Endothelial cell of umbilical vein (primary cell): ENCODE measurements at regions not wholly inside any gene's neighbourhood (a gene's known extent, or its start where the extent isn't known, plus 50 kb on each side); places are given as distances from the start of the nearest gene placed in this dataset.

ENCODE experiments used
- BruUV-seq: library from RNA; stranded (reverse); fragments of 400-500 nt; replicated peaks from 2 replicates; lab custom pipeline; 2021; lab: Mats Ljungman, UMichigan
- CTCF ChIA-PET: fragments of 300-600, 350-600 bp; sonication (Branson Sonifier 250); formaldehyde crosslinking; loops from one replicate; lab custom pipeline; 2021; ENCODE audit warnings: antibody characterized with exemption, inconsistent platforms; lab: Charles Lee
- POLR2A ChIA-PET: fragments of 300-600, 350-600 bp; sonication (Branson Sonifier 250); formaldehyde crosslinking; loops from one replicate; lab custom pipeline; 2021; ENCODE audit warnings: antibody characterized with exemption, inconsistent platforms; lab: Charles Lee
- DNase-seq: peaks from one replicate; pipeline ENCODE4 v3.0.0-alpha.2; 2011; ENCODE audit warnings: low read depth, low spot score
- FAIRE-seq: peaks from 2 replicates; lab custom pipeline; 2011; peaks lifted over from hg19 to GRCh38; lab: Jason Lieb, UNC
- H2AFZ ChIP-seq: 2 replicates; pipeline ENCODE4 v1.6.0; 2012; ENCODE audit warnings: low read depth, low read length, control low read depth, inconsistent platforms
- H3K27ac ChIP-seq: 2 replicates; pipeline ENCODE4 v1.5.1; 2011; ENCODE audit warnings: low read depth, mild to moderate bottlenecking, control low read depth, low read length, moderate library complexity; ENCODE audit not compliant: insufficient read depth
- H3K27me3 ChIP-seq, 2 experiments: 2 replicates each; pipeline versions ENCODE4 v1.6.0 to v1.6.1; 2011; ENCODE audit warnings: low read length in 2 of 2, mixed read lengths in 1 of 2; ENCODE audit not compliant: control insufficient read depth in 2 of 2, insufficient read depth in 2 of 2
- H3K36me3 ChIP-seq, 2 experiments: 2 replicates in 1 of 2; 3 replicates in 1 of 2; pipeline ENCODE4 v1.5.1; 2011; ENCODE audit warnings: low read length in 2 of 2, mild to moderate bottlenecking in 1 of 2, moderate library complexity in 1 of 2; ENCODE audit not compliant: control insufficient read depth in 2 of 2, insufficient read depth in 2 of 2; ENCODE audit errors: extremely low read depth in 1 of 2
- H3K4me1 ChIP-seq: 3 replicates; pipeline ENCODE4 v1.5.1; 2011; ENCODE audit warnings: mild to moderate bottlenecking, low read length; ENCODE audit not compliant: control insufficient read depth, insufficient read depth; ENCODE audit errors: extremely low read depth
- H3K4me2 ChIP-seq: 2 replicates; pipeline ENCODE4 v1.6.1; 2011; ENCODE audit warnings: low read length, control low read depth, mixed read lengths; ENCODE audit not compliant: insufficient read depth
- H3K4me3 ChIP-seq, 3 experiments: fragments of 200-600 bp in 1 of 3; sonication (generic), shearing (Covaris generic) in 1 of 3; replicated peaks in 1 of 3; 2 replicates each; pipeline ENCODE4 v1.5.1; 2011 to 2016; ENCODE audit warnings: control low read depth in 3 of 3, low read length in 3 of 3, mild to moderate bottlenecking in 2 of 3, inconsistent platforms in 1 of 3, low read depth in 1 of 3, moderate library complexity in 1 of 3; ENCODE audit not compliant: insufficient read depth in 1 of 3
- H3K79me2 ChIP-seq: 2 replicates; pipeline ENCODE4 v1.6.0; 2012; ENCODE audit warnings: low read length, inconsistent platforms; ENCODE audit not compliant: control insufficient read depth, insufficient read depth
- H3K9ac ChIP-seq: replicated peaks from 2 replicates; pipeline ENCODE3; 2011; ENCODE audit warnings: low read length, control low read depth; ENCODE audit not compliant: insufficient read depth; ENCODE audit errors: extremely low read depth
- H3K9me1 ChIP-seq: replicated peaks from 3 replicates; pipeline ENCODE4 v1.6.0; 2011; ENCODE audit warnings: mild to moderate bottlenecking, low read length; ENCODE audit not compliant: control insufficient read depth, insufficient read depth; ENCODE audit errors: extremely low read depth
- H3K9me3 ChIP-seq: replicated peaks from 2 replicates; pipeline ENCODE4 v1.5.1; 2012; ENCODE audit warnings: low read length, inconsistent platforms; ENCODE audit not compliant: control insufficient read depth, insufficient read depth
- H4K20me1 ChIP-seq: replicated peaks from 2 replicates; pipeline ENCODE3; 2011; ENCODE audit warnings: mild to moderate bottlenecking, low read length; ENCODE audit not compliant: control insufficient read depth, insufficient read depth; ENCODE audit errors: extremely low read depth
- CTCF ChIP-seq, 2 donors: IDR thresholded peaks; 1 replicate in 1 of 2; 2 replicates in 1 of 2; pipeline ENCODE4 v1.5.1; 2011; ENCODE audit warnings: low read length in 2 of 2, mild to moderate bottlenecking in 2 of 2, moderate library complexity in 2 of 2, control low read depth in 1 of 2, inconsistent platforms in 1 of 2, low read depth in 1 of 2; ENCODE audit not compliant: insufficient read depth in 1 of 2; ENCODE audit errors: extremely low read depth in 1 of 2
- EZH2 ChIP-seq: IDR thresholded peaks from 2 replicates; pipeline ENCODE4 v1.6.1; 2012; ENCODE audit warnings: borderline replicate concordance, low read depth, mild to moderate bottlenecking, moderate library complexity, low read length, inconsistent platforms; ENCODE audit not compliant: severe bottlenecking
- FOS ChIP-seq: IDR thresholded peaks from 2 replicates; pipeline ENCODE4 v1.6.1; 2011; ENCODE audit warnings: mild to moderate bottlenecking, low read length, moderate library complexity, borderline replicate concordance; ENCODE audit not compliant: insufficient read depth
- GATA2 ChIP-seq: IDR thresholded peaks from 2 replicates; pipeline ENCODE4 v1.7.0; 2011; ENCODE audit warnings: low read depth, mild to moderate bottlenecking, moderate library complexity, mixed read lengths, low read length; ENCODE audit not compliant: insufficient read length, insufficient read depth
- JUN ChIP-seq: IDR thresholded peaks from 2 replicates; pipeline ENCODE4 v1.6.1; 2011; ENCODE audit warnings: borderline replicate concordance, low read depth; ENCODE audit not compliant: insufficient read length, insufficient read depth
- MAX ChIP-seq: IDR thresholded peaks from 2 replicates; pipeline ENCODE4 v1.6.1; 2011; ENCODE audit not compliant: insufficient read depth, insufficient read length
- MYC ChIP-seq: IDR thresholded peaks from one replicate; pipeline ENCODE4 v1.6.1; 2011; ENCODE audit warnings: mild to moderate bottlenecking, low read depth, low read length
- POLR2A ChIP-seq: IDR thresholded peaks from 2 replicates; pipeline ENCODE4 v1.6.1; 2012; ENCODE audit warnings: low read depth, mild to moderate bottlenecking, control low read depth, low read length
- POLR2AphosphoS5 ChIP-seq: IDR thresholded peaks from 2 replicates; pipeline ENCODE4 v1.6.1; 2012; ENCODE audit warnings: low read depth, mild to moderate bottlenecking, control low read depth, low read length, moderate library complexity; ENCODE audit not compliant: insufficient read depth
- dilution Hi-C: fragments of 300-500 bp; cut with MboI; formaldehyde crosslinking; loops from one replicate; pipeline ENCODE4 v1.15.0; 2019; ENCODE audit warnings: low sequenced_read_pairs; ENCODE audit not compliant: extremely low pct_ligation_motif_present
- intact Hi-C: fragments of 100-400 bp; cut with micrococcal nuclease; formaldehyde crosslinking; loops from one replicate; pipeline ENCODE4 v1.10.0; 2022

DNA sequence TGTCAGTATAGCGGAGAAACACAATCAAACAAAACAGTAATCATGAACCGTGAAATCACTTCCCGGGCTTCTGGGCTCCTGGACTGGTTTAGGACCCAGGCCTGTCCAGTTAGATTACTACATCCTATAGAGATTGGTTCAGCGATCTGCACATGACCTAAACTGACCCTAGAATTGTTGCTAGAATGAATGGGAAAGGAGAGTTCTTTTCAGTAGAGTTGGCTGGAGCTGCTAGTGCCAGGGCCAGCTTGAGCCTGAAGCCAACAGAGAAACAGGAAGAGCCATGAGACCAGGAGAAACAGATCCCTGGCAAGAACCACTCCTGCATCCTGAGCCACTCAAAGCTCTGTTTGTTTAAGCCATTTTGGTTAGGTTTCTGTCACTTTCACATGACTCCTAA lies 474.3 kb upstream of the C1orf87 start:
- intact Hi-C loops (no loop called here), dilution Hi-C loops (no loop called here)
- H3K36me3 ChIP-seq, result no peaks in the 10 kb centered on the region
- BruUV-seq, result no TSS peak
- no peak overlapping the region for H3K4me3 ChIP-seq
- TF ChIP-seq POLR2A, result no peak
- TF ChIP-seq EZH2, result no peak
- TF ChIP-seq MAX, result no peak
- TF ChIP-seq GATA2, result no peak
- TF ChIP-seq JUN, result no peak
- no peak for TF ChIP-seq CTCF (IDR thresholded peaks at IDR 0.05; ENCODE audit: extremely low read depth in 1 of 2, insufficient read depth in 1 of 2, low read depth in 1 of 2, low read length in 2 of 2)
- no peak for TF ChIP-seq POLR2AphosphoS5
- no peak for TF ChIP-seq FOS
- no peak for TF ChIP-seq MYC
- no peaks in the 10 kb centered on the region for H3K27me3 ChIP-seq
- peak; percentile 90 for DNase-seq
- ChIA-PET CTCF (interaction anchor here (1.1 to 1.6 kb wide), 3 partner anchors 74 to 266 kb away, joined by 3 to 11 read pairs (median 4); no protein-coding TSS in a partner anchor), POLR2A (no interaction called here)
- no peaks in the 10 kb centered on the region for H3K79me2 ChIP-seq
- H3K4me1 ChIP-seq, result no peaks in the 10 kb centered on the region
- no peaks in the 10 kb centered on the region for H4K20me1 ChIP-seq
- peak overlapping the region; percentile 61 for H2AFZ ChIP-seq
- no peak overlapping the region for H3K27ac ChIP-seq
- no peaks in the 10 kb centered on the region for H3K9me3 ChIP-seq
- H3K4me2 ChIP-seq, result no peak overlapping the region
- H3K9me1 ChIP-seq, result no peaks in the 10 kb centered on the region
- peak; percentile 46 for FAIRE-seq
- H3K9ac ChIP-seq, result no peak overlapping the region
